Dermis microvascular lymphatic vessel endothelial cell (primary cell): ENCODE measurements at regions not wholly inside any gene's neighbourhood (a gene's known extent, or its start where the extent isn't known, plus 50 kb on each side); places are given as distances from the start of the nearest gene placed in this dataset.
A peak's percentile ranks its signal among the peaks of the same experiment; 100 is the strongest.
"Not testable (repeated sequence)": the region's sequence is repeated elsewhere in the genome, so short reads cannot be mapped to it uniquely, and the experiment has no call there.

ENCODE experiments used
- DNase-seq, 2 donors: peaks; one replicate each; pipeline versions ENCODE4 v3.0.0 to v3.0.0-alpha.2; 2010; ENCODE audit warnings: low read depth in 2 of 2

- peak; percentile 7 to 15 for DNase-seq
Measured at GRCh38 chr20:12113468-12114371, 196.0 kb downstream of the BTBD3 start.

- not testable (repeated sequence) for DNase-seq
Measured at GRCh38 chr20:12129114-12129513, 211.4 kb downstream of the BTBD3 start.

- DNase-seq, result not testable (repeated sequence)
Measured at GRCh38 chr20:12129532-12129931, 211.8 kb downstream of the BTBD3 start.

- DNase-seq, result no peak
Measured at GRCh38 chr20:12130781-12131180, 213.1 kb downstream of the BTBD3 start.

GRCh38 chr20:12133553-12133952 is 215.9 kb downstream of the BTBD3 start:
- DNase-seq, result no peak

GRCh38 chr20:12145951-12146350 is 228.3 kb downstream of the BTBD3 start:
- not testable (repeated sequence) for DNase-seq

- no peak for DNase-seq
Measured at GRCh38 chr20:12152996-12153395, 235.3 kb downstream of the BTBD3 start.

- no peak for DNase-seq
Measured at GRCh38 chr20:12153628-12154027, 235.9 kb downstream of the BTBD3 start.

- no peak for DNase-seq
Measured at GRCh38 chr20:12156252-12156651, 238.6 kb downstream of the BTBD3 start.

GRCh38 chr20:12159261-12159660 is 241.6 kb downstream of the BTBD3 start:
- DNase-seq, result no peak

- no peak for DNase-seq
Measured at GRCh38 chr20:12161734-12162133, 244.0 kb downstream of the BTBD3 start.

GRCh38 chr20:12166053-12166717 is 248.5 kb downstream of the BTBD3 start:
- no peak for DNase-seq

- DNase-seq, result no peak
Measured at GRCh38 chr20:12170406-12170805, 252.7 kb downstream of the BTBD3 start.

GRCh38 chr20:12171923-12172524 is 254.3 kb downstream of the BTBD3 start:
- no peak for DNase-seq

GRCh38 chr20:12173347-12174012 is 255.8 kb downstream of the BTBD3 start:
- no peak for DNase-seq

- DNase-seq, result no peak
Measured at GRCh38 chr20:12175538-12175937, 257.8 kb downstream of the BTBD3 start.

GRCh38 chr20:12177657-12178293 is 260.1 kb downstream of the BTBD3 start:
- DNase-seq, result no peak

GRCh38 chr20:12179692-12180091 is 262.0 kb downstream of the BTBD3 start:
- DNase-seq, result no peak

GRCh38 chr20:12180107-12180661 is 262.5 kb downstream of the BTBD3 start:
- no peak for DNase-seq

- no peak for DNase-seq
Measured at GRCh38 chr20:12198281-12198680, 280.6 kb downstream of the BTBD3 start.

- no peak for DNase-seq
Measured at GRCh38 chr20:12199703-12200102, 282.0 kb downstream of the BTBD3 start.
